ENCODE measurements at regions not wholly inside any gene's neighbourhood (a gene's known extent, or its start where the extent isn't known, plus 50 kb on each side); places are given as distances from the start of the nearest gene placed in this dataset.

DNA sequence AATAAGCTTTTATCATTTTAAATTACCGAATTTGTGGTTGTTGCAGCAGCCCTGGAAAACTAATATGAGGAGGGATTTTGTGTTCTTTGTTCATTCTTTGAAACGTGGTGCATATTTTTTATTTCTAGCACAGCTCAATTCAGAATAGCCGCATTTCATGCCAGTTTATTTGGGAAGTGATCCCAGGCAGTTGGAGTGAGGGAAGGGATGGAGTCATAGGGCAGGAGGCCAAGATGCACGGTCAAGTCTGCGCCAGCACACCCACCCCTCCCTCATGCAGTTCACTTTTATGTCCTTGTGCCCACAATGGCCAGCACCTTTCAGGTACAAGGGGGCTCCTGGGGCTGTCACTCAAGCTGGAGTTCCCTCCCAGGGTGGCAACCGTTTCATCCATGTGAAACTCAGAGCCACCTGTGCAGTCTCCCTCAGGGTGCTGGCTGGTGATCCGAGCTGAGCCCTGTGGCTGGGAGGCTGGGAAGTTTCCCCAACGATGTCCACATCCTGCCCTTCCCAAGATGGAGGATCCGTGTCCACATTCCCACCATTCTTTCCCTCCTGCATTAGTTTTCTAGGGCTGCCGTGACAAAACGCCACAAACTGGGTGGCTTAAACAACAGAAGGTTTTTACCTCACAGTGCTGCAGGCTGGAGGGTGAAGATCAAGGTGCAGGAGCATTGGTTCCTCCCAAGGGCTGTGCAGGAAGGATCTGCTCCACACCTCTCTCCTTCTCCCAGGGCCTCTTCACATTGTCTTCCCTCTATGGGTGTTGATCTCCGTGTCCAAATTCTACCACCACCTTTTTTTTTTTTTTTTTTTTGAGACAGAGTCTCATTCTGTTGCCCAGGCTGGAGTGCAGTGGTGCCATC is 68.5 kb upstream of the ITGA6 start:
- DNase-seq (ENCODE audit: low read depth in 2 of 2), result no peak

DNA sequence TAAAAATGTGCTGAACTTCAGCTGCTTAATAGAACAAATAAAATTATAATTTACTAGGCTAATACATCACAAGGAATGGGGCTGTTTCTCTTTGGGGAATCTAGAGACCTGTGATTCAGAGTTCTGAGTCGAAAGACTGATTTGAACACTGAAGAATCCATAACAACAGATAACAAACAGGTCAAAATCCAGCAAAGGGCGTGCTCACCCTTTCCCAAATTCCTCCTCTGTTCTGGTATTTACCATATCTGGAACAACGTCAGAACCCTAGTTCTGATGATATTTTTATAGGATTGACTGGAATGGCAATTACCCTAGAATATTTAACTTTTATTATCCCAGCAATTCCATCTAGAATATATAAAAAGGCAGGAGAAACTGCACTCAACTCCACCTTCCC is 66.0 kb upstream of the ITGA6 start:
- DNase-seq (ENCODE audit: low read depth in 2 of 2), result no peak

DNA sequence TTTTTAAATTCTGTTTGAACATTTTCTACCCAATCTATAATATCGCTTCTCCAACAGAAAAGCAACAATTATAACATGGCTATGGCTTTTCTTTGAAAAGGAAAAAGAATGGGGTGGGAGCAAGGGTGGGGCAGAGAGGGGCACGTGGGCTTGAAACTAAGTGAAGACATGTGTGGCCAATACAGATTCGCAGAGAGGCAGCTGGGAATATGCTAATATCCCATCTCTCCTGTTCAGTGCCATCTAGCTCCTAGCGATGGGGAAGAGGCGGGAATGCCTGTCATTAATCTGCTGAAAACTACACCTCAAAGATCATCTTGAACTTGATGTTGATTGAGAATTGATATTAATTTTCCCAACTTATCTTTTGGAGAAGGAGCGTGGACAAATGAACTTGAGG is 65.5 kb upstream of the ITGA6 start:
- DNase-seq (ENCODE audit: low read depth in 2 of 2), result no peak

DNA sequence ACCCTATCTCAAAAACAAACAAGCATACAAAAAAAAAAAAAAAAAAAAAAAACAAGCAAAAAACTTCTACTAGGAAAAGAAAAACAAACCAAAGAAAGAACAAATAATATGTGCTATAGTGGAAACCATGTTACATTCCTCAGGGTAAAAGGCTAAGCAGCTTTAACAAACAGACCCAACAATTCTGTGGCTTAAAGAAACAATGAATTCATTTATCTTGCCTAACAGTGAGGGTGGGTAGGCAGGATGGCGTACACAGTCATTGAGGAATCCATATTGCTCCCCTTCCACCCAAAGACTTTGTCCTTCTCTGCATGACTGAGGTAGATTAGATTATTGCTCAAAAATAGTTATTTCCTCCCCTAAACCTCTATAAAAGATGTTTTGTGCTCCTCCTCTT is 63.1 kb upstream of the ITGA6 start:
- no peak for DNase-seq (ENCODE audit: low read depth in 2 of 2)

DNA sequence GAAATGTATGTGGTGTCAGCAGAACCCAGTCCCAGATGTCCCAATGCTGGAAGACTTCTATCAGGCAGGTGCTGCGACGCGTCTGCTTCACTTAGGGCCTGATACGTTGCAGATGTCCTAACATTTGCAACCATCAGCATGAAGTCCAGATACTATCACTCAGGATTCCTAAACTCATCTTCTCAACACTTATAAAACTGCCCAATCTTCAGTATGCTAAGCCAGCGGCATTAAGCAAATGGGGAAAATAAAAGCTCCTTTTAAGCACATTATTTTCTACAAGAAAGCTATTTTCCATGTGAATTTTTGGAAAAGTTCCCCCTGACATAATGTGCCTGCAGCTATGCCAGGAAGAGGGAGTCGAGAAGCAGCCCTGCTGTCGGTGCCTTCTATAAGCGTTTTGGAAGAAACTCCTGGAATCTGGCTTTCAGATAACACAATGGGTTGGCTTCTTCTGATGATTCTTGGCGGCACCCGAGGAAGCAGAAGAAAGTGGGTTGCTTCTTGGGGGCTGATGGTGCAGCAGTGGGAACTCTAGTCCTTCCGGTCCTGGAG is 60.7 kb upstream of the ITGA6 start:
- no peak for DNase-seq (ENCODE audit: low read depth in 2 of 2)

DNA sequence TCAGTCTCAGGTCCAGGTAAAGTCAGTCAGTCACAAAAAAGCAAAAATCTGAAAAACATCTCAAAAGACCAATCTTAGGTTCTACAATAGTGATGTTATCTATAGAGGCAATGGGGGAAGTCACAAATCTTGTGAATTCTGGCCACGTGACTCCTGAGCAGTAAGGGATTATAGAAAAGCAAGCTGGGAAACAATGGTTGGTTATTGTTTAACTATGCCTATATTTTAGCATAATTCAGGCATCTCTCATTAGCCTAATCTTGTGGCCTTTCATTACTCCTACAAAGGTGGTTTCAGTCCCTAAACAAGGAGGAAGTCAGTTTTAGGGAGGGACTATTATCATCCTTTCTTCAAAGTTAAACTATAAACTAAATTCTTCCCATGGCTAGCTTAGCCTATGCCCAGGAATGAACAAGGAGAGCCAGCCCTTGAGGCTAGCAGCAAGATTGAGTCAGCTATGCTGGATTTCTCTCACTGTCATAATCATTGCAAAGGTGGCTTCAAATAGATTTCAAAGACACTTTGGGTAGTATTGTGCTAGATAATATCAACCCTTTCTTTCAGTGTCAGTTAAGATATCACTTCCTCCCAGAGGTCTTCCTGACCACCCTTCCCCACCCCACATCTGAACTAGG is 56.4 kb upstream of the ITGA6 start:
- no peak for DNase-seq (ENCODE audit: low read depth in 2 of 2)

DNA sequence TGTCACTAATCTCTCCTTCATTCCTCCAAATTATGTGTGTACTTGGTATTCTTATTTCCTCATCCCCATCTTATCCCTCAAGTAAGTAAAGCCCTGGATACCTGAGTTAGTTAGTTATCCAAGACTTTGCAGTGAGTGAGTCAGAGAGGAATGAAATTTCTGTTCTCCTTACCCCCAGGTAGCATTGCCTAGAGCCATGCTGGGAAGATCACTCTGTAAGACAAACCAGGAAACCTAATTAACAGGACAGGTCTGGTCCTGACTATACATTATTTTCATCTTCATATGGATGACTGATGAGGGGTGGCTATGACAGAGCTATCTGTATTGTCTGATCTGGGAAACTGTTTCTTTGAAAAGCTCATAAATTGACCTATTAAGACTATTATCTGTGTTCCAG is 55.0 kb upstream of the ITGA6 start:
- DNase-seq (ENCODE audit: low read depth in 2 of 2), result no peak

DNA sequence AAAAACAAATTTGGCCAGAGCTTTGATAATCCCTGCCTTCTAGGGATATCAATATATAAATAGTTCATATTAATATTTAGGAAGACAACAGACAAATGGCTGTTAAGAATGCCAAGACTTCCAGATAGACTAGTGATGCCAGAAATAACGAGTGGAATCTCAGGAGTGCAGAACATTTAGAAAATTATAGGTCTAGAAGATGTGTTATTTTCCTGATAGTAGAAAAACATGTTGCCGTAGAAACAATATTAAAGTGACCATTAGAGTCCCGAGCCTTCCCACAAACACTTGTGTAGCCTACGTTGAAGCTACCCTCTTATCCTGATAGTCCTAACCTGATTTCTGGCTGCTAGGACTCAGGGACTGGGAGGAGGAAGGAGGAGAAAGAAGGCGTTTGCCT is 54.3 kb upstream of the ITGA6 start:
- no peak for DNase-seq (ENCODE audit: low read depth in 2 of 2)

DNA sequence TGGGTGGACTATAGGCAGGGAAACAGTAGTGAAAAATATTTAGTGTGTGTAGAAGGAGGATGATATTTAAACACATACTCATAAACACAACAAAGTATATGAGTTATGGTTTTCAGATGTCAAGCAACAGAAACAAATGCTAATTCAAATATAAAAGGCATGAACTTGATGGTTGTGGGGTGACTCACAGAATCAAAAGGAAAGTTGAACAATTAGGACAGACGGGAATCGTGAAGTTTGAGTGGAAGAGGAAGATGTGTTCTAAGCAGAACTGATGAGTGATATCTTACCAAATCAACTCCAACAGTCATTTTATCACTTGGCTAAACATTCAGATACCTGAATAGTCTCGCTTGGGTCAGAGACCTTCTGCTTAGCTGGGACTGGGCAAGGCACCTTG is 53.6 kb upstream of the ITGA6 start:
- peak; percentile 5 to 10 for DNase-seq (ENCODE audit: low read depth in 2 of 2)

DNA sequence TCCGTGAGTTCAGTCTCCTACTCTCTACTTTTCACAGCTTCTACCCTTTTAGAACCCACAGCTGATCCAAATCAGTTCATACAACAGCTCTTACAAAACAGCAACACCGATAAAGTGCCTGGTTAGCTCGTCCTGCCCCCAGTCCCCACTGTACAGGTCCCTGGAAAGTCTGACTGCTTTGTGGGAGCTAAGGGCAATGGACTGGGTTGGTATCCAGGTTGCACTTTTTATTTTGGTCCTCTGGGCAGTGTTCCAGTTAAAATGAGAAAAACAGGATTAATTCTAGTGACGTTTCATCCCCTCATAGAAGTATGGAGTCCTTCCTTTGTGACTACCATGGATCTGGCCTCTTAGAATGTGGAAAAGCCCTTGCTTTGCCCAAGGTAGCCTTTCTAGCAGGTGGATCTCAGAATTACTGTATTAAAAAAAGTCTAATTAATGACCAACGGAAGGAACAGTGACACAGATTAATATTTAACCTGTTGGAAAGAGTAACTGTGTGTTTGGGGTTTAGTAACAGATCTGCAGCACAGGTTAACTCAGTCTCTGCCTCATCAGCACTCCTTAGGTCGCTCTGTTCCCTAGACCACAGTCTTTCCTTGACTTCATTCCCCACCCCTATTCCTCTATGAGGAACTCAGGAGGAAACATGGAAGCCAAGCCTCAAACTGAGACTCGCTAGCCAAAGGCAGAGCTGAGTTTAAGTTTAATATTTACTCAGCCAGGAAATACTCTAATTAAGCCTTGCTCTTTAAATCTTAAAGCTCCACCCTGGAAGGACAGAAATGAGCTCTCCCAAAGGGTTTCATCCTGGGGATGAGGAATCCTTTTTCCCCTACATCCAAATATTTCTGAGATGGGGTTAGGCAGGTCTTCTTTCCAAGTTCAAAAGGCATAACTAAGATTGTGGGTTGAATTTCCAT is 52.8 kb upstream of the ITGA6 start:
- DNase-seq (ENCODE audit: low read depth in 2 of 2), result no peak

DNA sequence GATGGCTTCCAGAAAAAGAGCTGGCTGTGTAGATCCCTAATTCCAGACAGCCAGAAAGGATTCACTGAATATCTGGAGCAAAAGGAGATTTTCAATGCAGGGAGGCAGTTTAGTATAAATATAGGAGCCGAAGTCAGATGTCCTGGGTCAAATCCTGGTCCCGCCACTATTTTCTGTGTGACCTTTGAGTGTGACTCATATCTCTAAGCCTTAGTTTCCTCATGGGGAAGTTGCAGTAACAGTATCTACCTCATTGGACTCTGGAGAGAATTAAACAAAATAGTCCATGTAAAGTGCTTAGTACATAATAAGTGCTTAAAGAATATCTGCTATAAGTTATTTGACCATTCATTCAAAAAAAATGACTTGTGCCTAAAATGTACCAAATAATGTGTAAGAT is 52.1 kb upstream of the ITGA6 start:
- DNase-seq (ENCODE audit: low read depth in 2 of 2), result no peak

DNA sequence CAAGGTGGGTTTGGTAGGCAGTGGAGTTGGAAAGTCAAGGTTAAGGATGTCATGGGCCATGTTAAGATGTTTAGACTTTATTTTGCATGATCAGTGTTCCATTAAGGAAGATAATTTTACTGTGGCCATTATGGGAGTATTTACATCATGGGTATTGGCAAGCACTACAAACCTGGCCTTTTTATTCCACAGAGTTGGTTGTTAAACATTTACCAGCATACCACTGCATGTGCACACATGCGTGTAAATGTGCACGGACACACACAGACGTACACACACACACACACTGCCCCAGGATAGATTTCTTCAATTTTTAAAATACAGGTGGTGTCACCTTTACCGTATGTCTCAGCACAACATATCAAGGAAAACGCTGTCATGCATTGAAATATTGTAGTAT is 51.4 kb upstream of the ITGA6 start:
- DNase-seq (ENCODE audit: low read depth in 2 of 2), result no peak

DNA sequence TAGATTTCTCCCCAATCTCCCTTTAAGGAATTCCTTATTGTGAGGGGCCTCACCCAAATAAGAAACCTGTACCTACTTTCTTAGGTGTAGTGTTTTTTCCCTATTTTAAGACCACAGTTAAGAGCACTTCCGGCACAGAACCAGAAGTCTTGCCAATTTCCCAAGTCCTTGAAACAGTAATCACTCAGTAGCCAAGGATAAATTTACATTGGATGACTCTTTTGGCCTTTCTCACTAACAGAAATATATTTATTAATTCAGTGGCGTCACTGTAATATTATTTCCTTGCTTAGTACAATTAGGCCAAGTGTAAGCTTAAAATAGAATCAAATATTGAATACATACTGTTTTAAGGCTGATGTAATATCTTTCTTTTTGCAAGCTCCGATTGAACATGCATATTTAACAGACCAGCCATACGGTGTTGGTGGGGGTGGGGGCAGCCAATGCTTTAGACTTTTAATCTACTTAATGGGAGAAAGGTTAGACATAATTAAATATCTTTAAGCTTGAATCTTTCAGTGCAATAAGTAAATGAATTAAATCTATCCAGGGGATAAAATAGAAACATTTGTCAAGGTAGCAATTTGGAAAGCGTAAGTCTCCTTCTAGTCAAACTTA is 50.8 kb upstream of the ITGA6 start:
- no peak for DNase-seq (ENCODE audit: low read depth in 2 of 2)

DNA sequence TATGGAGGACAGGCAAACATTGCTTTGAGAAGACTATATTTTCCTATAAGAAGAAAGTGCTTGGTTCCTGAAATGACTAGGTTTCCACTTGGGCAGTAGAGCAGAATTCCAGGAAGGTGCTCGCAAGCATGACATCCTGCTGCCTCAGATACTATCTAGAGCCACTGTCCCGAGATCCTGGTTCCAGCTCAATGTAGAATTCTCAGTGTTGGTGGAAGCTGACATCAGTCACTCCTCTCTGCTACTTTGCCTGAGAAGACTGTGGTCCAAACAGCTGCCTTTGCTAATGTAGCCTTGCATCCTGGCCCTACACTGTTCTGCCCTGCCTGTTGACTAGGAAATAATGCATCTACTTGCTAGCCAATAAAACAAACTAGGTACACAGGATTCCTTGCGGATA is 50.0 kb upstream of the ITGA6 start:
- no peak for DNase-seq (ENCODE audit: low read depth in 2 of 2)

Data from fibroblast of skin of left biceps (primary cell).